Activated B cell treated with CpG ODN at 0.5 μM for 24 hours (primary cell): ENCODE measurements at regions not wholly inside any gene's neighbourhood (a gene's known extent, or its start where the extent isn't known, plus 50 kb on each side); places are given as distances from the start of the nearest gene placed in this dataset.

Experiments
- ATAC-seq: fragments of 200-7000 bp; cut with Tn5 transposase; one replicate; pipeline ENCODE4 v1.10.0; 2021; ENCODE audit warnings: low read depth, mild to moderate bottlenecking, moderate library complexity
- CTCF ChIA-PET: fragments of 350-600 bp; sonication (Branson Sonifier 250); formaldehyde crosslinking; loops from one replicate; lab custom pipeline; 2021; ENCODE audit warnings: antibody characterized with exemption; lab: Charles Lee
- POLR2A ChIA-PET: fragments of 350-600 bp; sonication (Branson Sonifier 250); formaldehyde crosslinking; loops from one replicate; lab custom pipeline; 2021; ENCODE audit warnings: antibody characterized with exemption; lab: Charles Lee
- DNase-seq: peaks from one replicate; pipeline ENCODE4 v3.0.0; 2022
- H3K27ac Mint-ChIP-seq: one replicate; pipeline ENCODE4 v1.8.0; 2020; ENCODE audit warnings: mixed read lengths
- H3K27me3 Mint-ChIP-seq: one replicate; pipeline ENCODE4 v1.8.0; 2021; ENCODE audit warnings: mixed read lengths
- H3K36me3 Mint-ChIP-seq: one replicate; pipeline ENCODE4 v1.8.0; 2021; ENCODE audit warnings: low read depth, mixed read lengths
- H3K4me1 Mint-ChIP-seq: one replicate; pipeline ENCODE4 v1.8.0; 2021; ENCODE audit warnings: mixed read lengths
- H3K4me3 Mint-ChIP-seq: one replicate; pipeline ENCODE4 v1.8.0; 2020; ENCODE audit warnings: mild to moderate bottlenecking, mixed read lengths
- H3K9me3 Mint-ChIP-seq: one replicate; pipeline ENCODE4 v1.8.0; 2020; ENCODE audit warnings: mixed read lengths
- intact Hi-C: fragments of 100-400 bp; cut with micrococcal nuclease; formaldehyde crosslinking; loops from one replicate; pipeline ENCODE4 v1.15.1; 2024
- TF ChIP-seq, protein P1 (sequence below): fragments of 200-600 bp; IDR thresholded peaks from one replicate; pipeline ENCODE4 v1.8.0; 2022; ENCODE audit warnings: antibody characterized with exemption, mild to moderate bottlenecking

DNA sequence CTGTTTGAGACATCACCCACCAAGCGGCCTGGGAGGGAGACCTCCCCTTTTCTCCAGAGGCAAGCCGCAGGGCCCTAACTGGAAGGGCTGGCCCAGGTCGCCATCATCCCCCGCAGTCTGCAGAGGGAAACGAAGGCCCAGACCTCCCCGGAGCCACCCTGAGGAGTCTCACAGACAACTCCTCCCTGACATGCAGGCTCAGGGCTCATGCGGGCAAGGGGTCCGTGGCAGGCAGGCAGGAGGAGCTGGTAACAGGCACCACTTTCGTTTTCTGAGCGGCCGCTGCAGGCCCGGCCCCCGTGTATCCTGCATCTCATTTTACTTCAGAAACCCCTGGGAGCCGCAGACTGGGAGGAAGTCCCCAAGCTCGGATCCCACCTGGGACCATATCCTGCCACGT lies 192.0 kb upstream of the PPP1R26 start:
- POLR2A ChIA-PET, result no interaction called here
- TF ChIP-seq, protein P1, sequence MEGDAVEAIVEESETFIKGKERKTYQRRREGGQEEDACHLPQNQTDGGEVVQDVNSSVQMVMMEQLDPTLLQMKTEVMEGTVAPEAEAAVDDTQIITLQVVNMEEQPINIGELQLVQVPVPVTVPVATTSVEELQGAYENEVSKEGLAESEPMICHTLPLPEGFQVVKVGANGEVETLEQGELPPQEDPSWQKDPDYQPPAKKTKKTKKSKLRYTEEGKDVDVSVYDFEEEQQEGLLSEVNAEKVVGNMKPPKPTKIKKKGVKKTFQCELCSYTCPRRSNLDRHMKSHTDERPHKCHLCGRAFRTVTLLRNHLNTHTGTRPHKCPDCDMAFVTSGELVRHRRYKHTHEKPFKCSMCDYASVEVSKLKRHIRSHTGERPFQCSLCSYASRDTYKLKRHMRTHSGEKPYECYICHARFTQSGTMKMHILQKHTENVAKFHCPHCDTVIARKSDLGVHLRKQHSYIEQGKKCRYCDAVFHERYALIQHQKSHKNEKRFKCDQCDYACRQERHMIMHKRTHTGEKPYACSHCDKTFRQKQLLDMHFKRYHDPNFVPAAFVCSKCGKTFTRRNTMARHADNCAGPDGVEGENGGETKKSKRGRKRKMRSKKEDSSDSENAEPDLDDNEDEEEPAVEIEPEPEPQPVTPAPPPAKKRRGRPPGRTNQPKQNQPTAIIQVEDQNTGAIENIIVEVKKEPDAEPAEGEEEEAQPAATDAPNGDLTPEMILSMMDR, result no peak
- no peak for ATAC-seq
- Mint-ChIP-seq H3K27ac (no peak overlapping the region), H3K27me3 (peaks cover 6% of the 10 kb centered on the region), H3K9me3 (no peaks in the 10 kb centered on the region), H3K4me3 (no peak overlapping the region), H3K36me3 (no peaks in the 10 kb centered on the region), H3K4me1 (no peaks in the 10 kb centered on the region)
- CTCF ChIA-PET, result no interaction called here
- intact Hi-C loops, result no loop called here
- no peak for DNase-seq

DNA sequence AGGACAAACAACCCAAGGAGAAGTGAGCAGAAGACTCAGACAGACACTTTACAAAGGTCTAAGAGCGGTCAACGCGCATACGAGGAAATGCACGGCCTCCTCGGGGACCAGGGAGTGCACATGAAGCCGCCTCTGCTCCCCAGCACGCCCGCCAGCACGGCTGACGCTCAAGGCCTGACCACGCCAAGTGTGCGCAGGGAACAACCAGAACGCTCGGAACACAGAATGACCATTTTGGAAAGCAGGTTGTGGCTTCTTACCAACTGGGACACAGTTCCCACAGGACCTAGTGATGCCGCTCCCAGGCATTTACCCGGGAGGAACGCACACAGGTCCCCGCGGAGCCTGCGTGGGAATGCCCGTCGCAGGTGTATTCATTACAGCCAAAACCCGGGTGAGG lies 191.5 kb upstream of the PPP1R26 start:
- peaks cover 6% of the 10 kb centered on the region for H3K27me3 Mint-ChIP-seq
- ChIA-PET POLR2A (no interaction called here), CTCF (no interaction called here)
- H3K27ac Mint-ChIP-seq, result no peak overlapping the region
- H3K4me3 Mint-ChIP-seq, result no peak overlapping the region
- H3K36me3 Mint-ChIP-seq, result no peaks in the 10 kb centered on the region
- no peaks in the 10 kb centered on the region for H3K4me1 Mint-ChIP-seq
- DNase-seq (no peak), ATAC-seq (no peak)
- intact Hi-C loops, result no loop called here
- TF ChIP-seq, protein P1, result no peak
- H3K9me3 Mint-ChIP-seq, result no peaks in the 10 kb centered on the region

GRCh38 chr9:135289081-135289491 lies 190.5 kb upstream of the PPP1R26 start:
- TF ChIP-seq, protein P1, result no peak
- ATAC-seq (no peak), DNase-seq (no peak)
- Mint-ChIP-seq H3K27ac (no peak overlapping the region), H3K4me3 (no peak overlapping the region), H3K36me3 (no peaks in the 10 kb centered on the region), H3K27me3 (peaks cover 6% of the 10 kb centered on the region), H3K4me1 (no peaks in the 10 kb centered on the region), H3K9me3 (no peaks in the 10 kb centered on the region)
- POLR2A ChIA-PET, result no interaction called here
- CTCF ChIA-PET, result no interaction called here
- intact Hi-C loops, result no loop called here

GRCh38 chr9:135290086-135290485 lies 189.5 kb upstream of the PPP1R26 start:
- ChIA-PET POLR2A (no interaction called here), CTCF (no interaction called here)
- Mint-ChIP-seq H3K27ac (no peak overlapping the region), H3K36me3 (no peaks in the 10 kb centered on the region), H3K27me3 (peaks cover 6% of the 10 kb centered on the region), H3K4me1 (no peaks in the 10 kb centered on the region), H3K9me3 (no peaks in the 10 kb centered on the region), H3K4me3 (no peak overlapping the region)
- intact Hi-C loops, result no loop called here
- TF ChIP-seq, protein P1, result no peak
- no peak for DNase-seq
- ATAC-seq, result no peak

DNA sequence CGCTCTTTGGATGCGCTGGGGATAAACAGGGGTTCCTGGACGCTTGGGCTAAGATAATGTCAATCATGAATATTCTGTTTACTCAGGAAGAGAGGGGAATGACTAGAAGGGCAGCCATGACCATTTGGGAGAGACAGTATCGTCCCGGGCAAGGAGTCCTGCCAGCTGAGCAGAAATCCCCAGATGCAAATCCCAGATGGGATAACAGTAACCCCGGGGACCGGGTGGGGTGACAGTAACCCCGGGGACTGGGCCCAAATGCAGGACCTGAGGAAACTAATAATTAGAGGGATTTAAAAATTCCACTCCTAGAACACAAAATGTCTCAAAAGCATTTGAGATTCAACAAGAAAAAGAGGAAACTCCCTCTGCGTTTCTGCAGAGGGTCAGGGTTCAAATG lies 189.0 kb upstream of the PPP1R26 start:
- H3K27ac Mint-ChIP-seq, result no peak overlapping the region
- intact Hi-C loops, result no loop called here

More for the DNA sequence above, 189.0 kb upstream of the PPP1R26 start:
- H3K4me1 Mint-ChIP-seq, result no peaks in the 10 kb centered on the region
- H3K4me3 Mint-ChIP-seq, result no peak overlapping the region
- no peak for DNase-seq
- TF ChIP-seq, protein P1, result no peak
- no peak for ATAC-seq
- ChIA-PET POLR2A (no interaction called here), CTCF (no interaction called here)
- H3K36me3 Mint-ChIP-seq, result no peaks in the 10 kb centered on the region
- H3K9me3 Mint-ChIP-seq, result no peaks in the 10 kb centered on the region
- peaks cover 6% of the 10 kb centered on the region for H3K27me3 Mint-ChIP-seq
